H9 (cell line): ENCODE measurements at regions not wholly inside any gene's neighbourhood (a gene's known extent, or its start where the extent isn't known, plus 50 kb on each side); places are given as distances from the start of the nearest gene placed in this dataset.

ENCODE experiments used
- DNase-seq: peaks from one replicate; pipeline ENCODE4 v3.0.0-alpha.2; 2017
- H2AFZ ChIP-seq: one replicate; pipeline ENCODE4 v1.6.1; 2013; ENCODE audit warnings: mild to moderate bottlenecking, low read length, control low read depth, moderate library complexity
- H2AK5ac ChIP-seq: 2 replicates; pipeline ENCODE4 v1.6.1; 2013; ENCODE audit warnings: low read length, control low read depth, mixed read lengths; ENCODE audit not compliant: insufficient read length
- H2BK120ac ChIP-seq: one replicate; pipeline ENCODE4 v1.6.1; 2013; ENCODE audit warnings: low read depth, mild to moderate bottlenecking, low read length, control low read depth, inconsistent platforms; ENCODE audit not compliant: poor library complexity, severe bottlenecking
- H2BK12ac ChIP-seq: 2 replicates; pipeline ENCODE4 v1.6.1; 2013; ENCODE audit warnings: low read length, control low read depth, mixed read lengths, low read depth; ENCODE audit not compliant: insufficient read length
- H2BK15ac ChIP-seq: 2 replicates; pipeline ENCODE4 v1.6.1; 2013; ENCODE audit warnings: low read depth, low read length, control low read depth
- H2BK20ac ChIP-seq: one replicate; pipeline ENCODE4 v1.6.1; 2013; ENCODE audit warnings: low read depth, mild to moderate bottlenecking, low read length, control low read depth, inconsistent platforms; ENCODE audit not compliant: poor library complexity, severe bottlenecking
- H2BK5ac ChIP-seq: 2 replicates; pipeline ENCODE4 v1.6.1; 2013; ENCODE audit warnings: low read length, control low read depth, mixed read lengths; ENCODE audit not compliant: insufficient read length
- H3K14ac ChIP-seq: 2 replicates; pipeline ENCODE4 v1.6.1; 2013; ENCODE audit warnings: low read length, control low read depth; ENCODE audit not compliant: insufficient read depth
- H3K18ac ChIP-seq: 2 replicates; pipeline ENCODE4 v1.6.1; 2013; ENCODE audit warnings: low read depth, mild to moderate bottlenecking, mixed read lengths, low read length, control low read depth; ENCODE audit not compliant: insufficient read length
- H3K23ac ChIP-seq: 2 replicates; pipeline ENCODE4 v1.6.1; 2013; ENCODE audit warnings: low read length, control low read depth, mixed read lengths, low read depth; ENCODE audit not compliant: insufficient read length
- H3K23me2 ChIP-seq: 2 replicates; pipeline ENCODE4 v1.6.1; 2013; ENCODE audit warnings: low read depth, mild to moderate bottlenecking, mixed read lengths, low read length, control low read depth; ENCODE audit not compliant: insufficient read length, poor library complexity, severe bottlenecking
- H3K27ac ChIP-seq: 2 replicates; pipeline ENCODE4 v1.5.1; 2013; ENCODE audit warnings: low read length, control low read depth, mixed read lengths, low read depth; ENCODE audit not compliant: insufficient read length
- H3K27me3 ChIP-seq: 2 replicates; pipeline ENCODE4 v1.6.1; 2013; ENCODE audit warnings: low read length, control low read depth, inconsistent platforms; ENCODE audit not compliant: insufficient read depth
- H3K4ac ChIP-seq: 2 replicates; pipeline ENCODE4 v1.6.1; 2013; ENCODE audit warnings: low read depth, mild to moderate bottlenecking, control low read depth, inconsistent platforms, low read length, moderate library complexity
- H3K4me1 ChIP-seq: 2 replicates; pipeline ENCODE4 v1.6.1; 2013; ENCODE audit warnings: low read length, control low read depth, inconsistent platforms; ENCODE audit not compliant: insufficient read depth
- H3K4me2 ChIP-seq: 2 replicates; pipeline ENCODE4 v1.6.1; 2013; ENCODE audit warnings: low read length, control low read depth, mixed read lengths; ENCODE audit not compliant: insufficient read length, insufficient read depth
- H3K56ac ChIP-seq: 2 replicates; pipeline ENCODE4 v1.6.1; 2013; ENCODE audit warnings: low read depth, mild to moderate bottlenecking, mixed read lengths, low read length, control low read depth; ENCODE audit not compliant: insufficient read length
- H3K79me1 ChIP-seq: 2 replicates; pipeline ENCODE4 v1.6.1; 2013; ENCODE audit warnings: low read depth, mild to moderate bottlenecking, moderate library complexity, low read length, control low read depth, inconsistent platforms; ENCODE audit not compliant: insufficient read depth, poor library complexity, severe bottlenecking
- H3K79me2 ChIP-seq: 2 replicates; pipeline ENCODE4 v1.6.1; 2013; ENCODE audit warnings: low read length, control low read depth, inconsistent platforms; ENCODE audit not compliant: insufficient read depth
- H3K9ac ChIP-seq: 2 replicates; pipeline ENCODE4 v1.6.1; 2013; ENCODE audit warnings: low read length, control low read depth, mixed read lengths; ENCODE audit not compliant: insufficient read length; ENCODE audit errors: extremely low read depth
- H3K9me3 ChIP-seq: one replicate; pipeline ENCODE4 v1.6.1; 2013; ENCODE audit warnings: low read depth, low read length, inconsistent platforms; ENCODE audit not compliant: control insufficient read depth
- H3T11ph ChIP-seq: one replicate; pipeline ENCODE4 v1.6.1; 2013; ENCODE audit warnings: mild to moderate bottlenecking, low read length, control low read depth, inconsistent platforms
- H4K20me1 ChIP-seq: one replicate; pipeline ENCODE4 v1.6.1; 2013; ENCODE audit not compliant: control insufficient read depth, insufficient read length, insufficient read depth
- H4K5ac ChIP-seq: 2 replicates; pipeline ENCODE4 v1.6.1; 2013; ENCODE audit warnings: low read depth, mild to moderate bottlenecking, mixed read lengths, low read length, control low read depth; ENCODE audit not compliant: insufficient read length
- H4K8ac ChIP-seq: replicated peaks from 2 replicates; pipeline ENCODE4 v1.6.1; 2013; ENCODE audit warnings: low read length, control low read depth, mixed read lengths, low read depth; ENCODE audit not compliant: insufficient read length
- H4K91ac ChIP-seq: 2 replicates; pipeline ENCODE4 v1.6.1; 2013; ENCODE audit warnings: low read depth, mild to moderate bottlenecking, moderate library complexity, mixed read lengths, low read length, control low read depth; ENCODE audit not compliant: insufficient read length
- H3K27ac Mint-ChIP-seq, 3 experiments: 2 replicates in 2 of 3; 3 replicates in 1 of 3; pipeline ENCODE4 v1.8.0; 2020 to 2021; ENCODE audit warnings: mixed read lengths in 3 of 3, mild to moderate bottlenecking in 1 of 3, moderate library complexity in 1 of 3
- H3K27me3 Mint-ChIP-seq: 2 replicates; pipeline ENCODE4 v1.8.0; 2021; ENCODE audit warnings: low read depth, mild to moderate bottlenecking, moderate library complexity, mixed read lengths
- H3K36me3 Mint-ChIP-seq, 3 experiments: 2 replicates in 2 of 3; 3 replicates in 1 of 3; pipeline ENCODE4 v1.8.0; 2020 to 2021; ENCODE audit warnings: low read depth in 3 of 3, mixed read lengths in 3 of 3; ENCODE audit not compliant: insufficient read depth in 1 of 3
- H3K4me1 Mint-ChIP-seq, 2 experiments: 2 replicates each; pipeline ENCODE4 v1.8.0; 2020; ENCODE audit warnings: mixed read lengths in 2 of 2
- H3K4me3 Mint-ChIP-seq, 2 experiments: 2 replicates in 1 of 2; 3 replicates in 1 of 2; pipeline ENCODE4 v1.8.0; 2020 to 2021; ENCODE audit warnings: mild to moderate bottlenecking in 2 of 2, mixed read lengths in 2 of 2, moderate library complexity in 1 of 2
- H3K9me3 Mint-ChIP-seq, 2 experiments: 2 replicates in 1 of 2; 3 replicates in 1 of 2; pipeline ENCODE4 v1.8.0; 2020; ENCODE audit warnings: mild to moderate bottlenecking in 2 of 2, mixed read lengths in 2 of 2, moderate library complexity in 1 of 2
- CTCF ChIP-seq: fragments of 200-600 bp; sonication (generic); conservative IDR thresholded peaks from 3 replicates; pipeline ENCODE4 v1.8.0; 2021; ENCODE audit warnings: antibody characterized with exemption, mild to moderate bottlenecking
- WGBS: extraction: QIAGEN DNeasy Blood & Tissue Kit; methylation state at CpG from one replicate; pipeline ENCODE4 v1.1.7; 2013; ENCODE audit warnings: missing lambda C conversion rate, low lambda C conversion rate, mixed read lengths; ENCODE audit not compliant: insufficient read length; ENCODE audit errors: extremely low coverage; 5-methylcytosine and 5-hydroxymethylcytosine counted together

GRCh38 chr1:189960769-189961168, 516.9 kb downstream of the BRINP3 start:
- no CpG with 5 or more reads among the region's 1 CpG for WGBS
- Histone ChIP-seq H3K79me1 (no peaks in the 10 kb centered on the region), H3K9me3 (no peaks in the 10 kb centered on the region), H3K56ac (no peak overlapping the region), H3K79me2 (no peaks in the 10 kb centered on the region), H3T11ph (no peak overlapping the region), H3K27me3 (no peaks in the 10 kb centered on the region), H2BK12ac (no peak overlapping the region), H3K9ac (no peak overlapping the region), H4K20me1 (no peaks in the 10 kb centered on the region), H2AFZ (no peak overlapping the region), H3K27ac (no peak overlapping the region), H2BK20ac (no peak overlapping the region), H3K4me2 (no peak overlapping the region), H3K4me1 (no peaks in the 10 kb centered on the region), H3K14ac (no peak overlapping the region), H4K5ac (no peak overlapping the region), H4K8ac (no peak overlapping the region), H2BK5ac (no peak overlapping the region), H3K23ac (no peak overlapping the region), H4K91ac (no peak overlapping the region), H2BK15ac (no peak overlapping the region), H3K4ac (no peak overlapping the region), H3K18ac (no peak overlapping the region), H3K23me2 (no peaks in the 10 kb centered on the region), H2AK5ac (no peak overlapping the region), H2BK120ac (no peak overlapping the region)
- TF ChIP-seq CTCF: no peak
- no peaks in the 10 kb centered on the region for H3K4me1 Mint-ChIP-seq
- no peak overlapping the region for H3K27ac Mint-ChIP-seq
- no peak overlapping the region for H3K4me3 Mint-ChIP-seq
- no peaks in the 10 kb centered on the region for H3K36me3 Mint-ChIP-seq
- no peaks in the 10 kb centered on the region for H3K9me3 Mint-ChIP-seq
- DNase-seq: no peak
- no peaks in the 10 kb centered on the region for H3K27me3 Mint-ChIP-seq
